OCI-LY1 (cell line): ENCODE measurements at regions not wholly inside any gene's neighbourhood (a gene's known extent, or its start where the extent isn't known, plus 50 kb on each side); places are given as distances from the start of the nearest gene placed in this dataset.

Experiments used
- H2AFZ ChIP-seq: fragments of 200-600 bp; sonication (generic), shearing (Covaris generic); 2 replicates; pipeline ENCODE4 v1.6.0; 2014; ENCODE audit warnings: antibody characterized with exemption, mild to moderate bottlenecking, low read length
- H3F3A ChIP-seq: fragments of 200-600 bp; sonication (generic), shearing (Covaris generic); 2 replicates; pipeline ENCODE4 v1.6.0; 2014; ENCODE audit warnings: mild to moderate bottlenecking, antibody characterized with exemption, low read length, moderate library complexity; ENCODE audit not compliant: insufficient read depth
- H3K27ac ChIP-seq: fragments of 200-600 bp; sonication (generic); 2 replicates; pipeline ENCODE4 v1.5.1; 2014; ENCODE audit warnings: low read length, mixed run types, mild to moderate bottlenecking, low read depth; ENCODE audit not compliant: poor library complexity, severe bottlenecking
- H3K27me3 ChIP-seq: fragments of 200-600 bp; sonication (generic); 2 replicates; pipeline ENCODE4 v1.6.0; 2014; ENCODE audit warnings: antibody characterized with exemption, mild to moderate bottlenecking, low read length, moderate library complexity; ENCODE audit not compliant: insufficient read depth
- H3K36me3 ChIP-seq: fragments of 200-600 bp; sonication (generic); 2 replicates; pipeline ENCODE4 v1.6.1; 2014; ENCODE audit warnings: mild to moderate bottlenecking, antibody characterized with exemption, low read length, moderate library complexity, mixed read lengths; ENCODE audit not compliant: insufficient read depth
- H3K4me1 ChIP-seq: fragments of 200-600 bp; sonication (generic); 2 replicates; pipeline ENCODE4 v1.5.1; 2014; ENCODE audit warnings: mild to moderate bottlenecking, low read length, moderate library complexity; ENCODE audit not compliant: insufficient read depth, severe bottlenecking
- H3K4me2 ChIP-seq: fragments of 200-600 bp; sonication (generic), shearing (Covaris generic); 2 replicates; pipeline ENCODE4 v1.6.1; 2014; ENCODE audit warnings: low read length
- H3K4me3 ChIP-seq: fragments of 200-600 bp; sonication (generic); 2 replicates; pipeline ENCODE4 v1.5.1; 2014; ENCODE audit warnings: low read length, low read depth, mild to moderate bottlenecking, mixed read lengths; ENCODE audit not compliant: poor library complexity, severe bottlenecking
- H3K79me2 ChIP-seq: fragments of 200-600 bp; shearing (Covaris generic); 2 replicates; pipeline ENCODE4 v1.6.1; 2016; ENCODE audit warnings: mixed run types, low read length, mixed read lengths; ENCODE audit not compliant: insufficient read depth
- H3K9ac ChIP-seq: fragments of 200-600 bp; sonication (generic), shearing (Covaris generic); 2 replicates; pipeline ENCODE4 v1.6.1; 2014; ENCODE audit warnings: mild to moderate bottlenecking, low read length, mixed read lengths
- H3K9me2 ChIP-seq: fragments of 200-600 bp; sonication (generic), shearing (Covaris generic); 2 replicates; pipeline ENCODE4 v1.6.1; 2014; ENCODE audit warnings: low read depth, mild to moderate bottlenecking, low read length, mixed read lengths
- H3K9me3 ChIP-seq: fragments of 200-600 bp; shearing (Covaris generic); 2 replicates; pipeline ENCODE4 v1.6.1; 2014; ENCODE audit warnings: low read length, mixed read lengths
- H4K20me1 ChIP-seq: fragments of 200-600 bp; sonication (generic), shearing (Covaris generic); 2 replicates; pipeline ENCODE4 v1.6.0; 2016; ENCODE audit warnings: mild to moderate bottlenecking, low read length; ENCODE audit not compliant: insufficient read depth
- CTCF ChIP-seq: fragments of 200-600 bp; sonication (generic), shearing (Covaris generic); IDR thresholded peaks from 2 replicates; pipeline ENCODE4 v1.5.1; 2017; ENCODE audit warnings: mild to moderate bottlenecking, antibody characterized with exemption, low read length, moderate library complexity, mixed read lengths
- EZH2 ChIP-seq: fragments of 200-600 bp; sonication (generic), shearing (Covaris generic); IDR thresholded peaks from 2 replicates; pipeline ENCODE4 v1.8.0; 2017; ENCODE audit warnings: borderline replicate concordance, mixed run types, mild to moderate bottlenecking, antibody characterized with exemption, low read length, moderate library complexity, mixed read lengths

- H3K9me2 ChIP-seq, result no peaks in the 10 kb centered on the region
- no peaks in the 10 kb centered on the region for H3K36me3 ChIP-seq
- H3K4me2 ChIP-seq, result no peak overlapping the region
- no peaks in the 10 kb centered on the region for H3F3A ChIP-seq
- TF ChIP-seq CTCF (no peak), EZH2 (no peak)
- H3K9ac ChIP-seq, result no peak overlapping the region
- H3K4me1 ChIP-seq, result no peaks in the 10 kb centered on the region
- no peaks in the 10 kb centered on the region for H4K20me1 ChIP-seq
- H3K27me3 ChIP-seq, result no peaks in the 10 kb centered on the region
- H2AFZ ChIP-seq, result no peak overlapping the region
- H3K9me3 ChIP-seq, result no peaks in the 10 kb centered on the region
- H3K4me3 ChIP-seq, result no peak overlapping the region
- H3K79me2 ChIP-seq, result no peaks in the 10 kb centered on the region
- H3K27ac ChIP-seq, result no peak overlapping the region
Observed at GRCh38 chr4:154019811-154020210, 230.9 kb upstream of the SFRP2 start.

- Histone ChIP-seq H4K20me1 (no peaks in the 10 kb centered on the region), H3K79me2 (no peaks in the 10 kb centered on the region), H3K27ac (no peak overlapping the region), H3K4me3 (no peak overlapping the region), H3K9me2 (no peaks in the 10 kb centered on the region), H3K36me3 (no peaks in the 10 kb centered on the region), H3K9ac (no peak overlapping the region), H3F3A (no peaks in the 10 kb centered on the region), H3K9me3 (no peaks in the 10 kb centered on the region), H3K27me3 (no peaks in the 10 kb centered on the region), H3K4me1 (no peaks in the 10 kb centered on the region), H3K4me2 (no peak overlapping the region), H2AFZ (no peak overlapping the region)
- TF ChIP-seq CTCF, result peak; percentile 18; the same call in 1 of the 2 replicates
- TF ChIP-seq EZH2, result no peak
Observed at GRCh38 chr4:154018659-154019058, 229.8 kb upstream of the SFRP2 start.

GRCh38 chr4:154015578-154015977, 226.7 kb upstream of the SFRP2 start:
- Histone ChIP-seq H3K4me1 (no peaks in the 10 kb centered on the region), H3F3A (no peaks in the 10 kb centered on the region), H3K9me2 (no peaks in the 10 kb centered on the region), H2AFZ (no peak overlapping the region), H3K9me3 (no peaks in the 10 kb centered on the region), H4K20me1 (no peaks in the 10 kb centered on the region), H3K36me3 (no peaks in the 10 kb centered on the region), H3K4me2 (no peak overlapping the region), H3K9ac (no peak overlapping the region), H3K27me3 (no peaks in the 10 kb centered on the region), H3K79me2 (no peaks in the 10 kb centered on the region), H3K4me3 (no peak overlapping the region), H3K27ac (no peak overlapping the region)
- TF ChIP-seq EZH2 (no peak), CTCF (no peak)
